Endothelial cell of umbilical vein (primary cell): ENCODE measurements at regions not wholly inside any gene's neighbourhood (a gene's known extent, or its start where the extent isn't known, plus 50 kb on each side); places are given as distances from the start of the nearest gene placed in this dataset.

Experiments used
- EZH2 ChIP-seq: IDR thresholded peaks from 2 replicates; pipeline ENCODE4 v1.6.1; 2012; ENCODE audit warnings: borderline replicate concordance, low read depth, mild to moderate bottlenecking, moderate library complexity, low read length, inconsistent platforms; ENCODE audit not compliant: severe bottlenecking
- FOS ChIP-seq: IDR thresholded peaks from 2 replicates; pipeline ENCODE4 v1.6.1; 2011; ENCODE audit warnings: mild to moderate bottlenecking, low read length, moderate library complexity, borderline replicate concordance; ENCODE audit not compliant: insufficient read depth
- JUN ChIP-seq: IDR thresholded peaks from 2 replicates; pipeline ENCODE4 v1.6.1; 2011; ENCODE audit warnings: borderline replicate concordance, low read depth; ENCODE audit not compliant: insufficient read length, insufficient read depth
- POLR2A ChIP-seq: IDR thresholded peaks from 2 replicates; pipeline ENCODE4 v1.6.1; 2012; ENCODE audit warnings: low read depth, mild to moderate bottlenecking, control low read depth, low read length
- POLR2AphosphoS5 ChIP-seq: IDR thresholded peaks from 2 replicates; pipeline ENCODE4 v1.6.1; 2012; ENCODE audit warnings: low read depth, mild to moderate bottlenecking, control low read depth, low read length, moderate library complexity; ENCODE audit not compliant: insufficient read depth
- TF ChIP-seq, protein P1 (sequence below), 2 donors: IDR thresholded peaks; 1 replicate in 1 of 2; 2 replicates in 1 of 2; pipeline ENCODE4 v1.5.1; 2011; ENCODE audit warnings: low read length in 2 of 2, mild to moderate bottlenecking in 2 of 2, moderate library complexity in 2 of 2, control low read depth in 1 of 2, inconsistent platforms in 1 of 2, low read depth in 1 of 2; ENCODE audit not compliant: insufficient read depth in 1 of 2; ENCODE audit errors: extremely low read depth in 1 of 2
- TF ChIP-seq, protein P2 (sequence below): IDR thresholded peaks from 2 replicates; pipeline ENCODE4 v1.6.1; 2011; ENCODE audit not compliant: insufficient read depth, insufficient read length

DNA sequence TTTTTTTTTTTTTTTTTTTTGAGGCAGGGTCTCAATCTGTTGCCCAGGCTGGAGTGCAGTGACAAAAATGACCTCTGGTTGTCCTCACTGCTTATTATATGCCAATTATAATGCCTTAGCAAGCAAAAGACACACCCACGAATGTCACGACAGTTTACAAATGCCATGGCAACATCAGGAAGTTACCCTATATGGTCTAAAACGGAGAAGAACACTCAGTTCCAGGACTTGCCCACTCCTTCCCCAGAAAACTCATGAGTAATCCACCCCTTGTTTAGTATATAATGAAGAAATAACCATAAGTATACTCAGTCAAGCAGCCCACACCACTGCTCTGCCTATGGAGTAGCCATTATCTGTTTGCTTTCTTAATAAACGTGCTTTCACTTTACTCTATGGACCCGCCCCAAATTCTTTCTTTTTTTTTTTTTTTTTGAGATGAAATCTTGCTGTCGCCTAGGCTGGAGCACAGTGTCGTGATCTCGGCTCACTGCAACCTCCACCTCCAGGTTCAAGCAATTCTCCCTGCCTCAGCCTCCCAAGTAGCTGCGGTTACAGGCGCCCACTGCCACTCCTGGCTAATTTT is 106.2 kb downstream of the SMIM20 start:
- TF ChIP-seq, protein P1, sequence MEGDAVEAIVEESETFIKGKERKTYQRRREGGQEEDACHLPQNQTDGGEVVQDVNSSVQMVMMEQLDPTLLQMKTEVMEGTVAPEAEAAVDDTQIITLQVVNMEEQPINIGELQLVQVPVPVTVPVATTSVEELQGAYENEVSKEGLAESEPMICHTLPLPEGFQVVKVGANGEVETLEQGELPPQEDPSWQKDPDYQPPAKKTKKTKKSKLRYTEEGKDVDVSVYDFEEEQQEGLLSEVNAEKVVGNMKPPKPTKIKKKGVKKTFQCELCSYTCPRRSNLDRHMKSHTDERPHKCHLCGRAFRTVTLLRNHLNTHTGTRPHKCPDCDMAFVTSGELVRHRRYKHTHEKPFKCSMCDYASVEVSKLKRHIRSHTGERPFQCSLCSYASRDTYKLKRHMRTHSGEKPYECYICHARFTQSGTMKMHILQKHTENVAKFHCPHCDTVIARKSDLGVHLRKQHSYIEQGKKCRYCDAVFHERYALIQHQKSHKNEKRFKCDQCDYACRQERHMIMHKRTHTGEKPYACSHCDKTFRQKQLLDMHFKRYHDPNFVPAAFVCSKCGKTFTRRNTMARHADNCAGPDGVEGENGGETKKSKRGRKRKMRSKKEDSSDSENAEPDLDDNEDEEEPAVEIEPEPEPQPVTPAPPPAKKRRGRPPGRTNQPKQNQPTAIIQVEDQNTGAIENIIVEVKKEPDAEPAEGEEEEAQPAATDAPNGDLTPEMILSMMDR (IDR thresholded peaks at IDR 0.05; ENCODE audit: extremely low read depth in 1 of 2, insufficient read depth in 1 of 2, low read depth in 1 of 2, low read length in 2 of 2) = no peak
- TF ChIP-seq POLR2A (no peak), POLR2AphosphoS5 (no peak), EZH2 (no peak), FOS (no peak), JUN (no peak)
- TF ChIP-seq, protein P2, sequence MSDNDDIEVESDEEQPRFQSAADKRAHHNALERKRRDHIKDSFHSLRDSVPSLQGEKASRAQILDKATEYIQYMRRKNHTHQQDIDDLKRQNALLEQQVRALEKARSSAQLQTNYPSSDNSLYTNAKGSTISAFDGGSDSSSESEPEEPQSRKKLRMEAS = no peak
